GM19397 (cell line): ENCODE measurements at regions not wholly inside any gene's neighbourhood (a gene's known extent, or its start where the extent isn't known, plus 50 kb on each side); places are given as distances from the start of the nearest gene placed in this dataset.

Source experiments
- ATAC-seq: cut with Tn5 transposase; IDR thresholded peaks from one replicate; pipeline ENCODE4 v1.9.1; 2021; ENCODE audit warnings: mild to moderate bottlenecking, moderate library complexity; ENCODE audit not compliant: unreplicated experiment

GRCh38 chr10:44301781-44302355 is 83.0 kb downstream of the CXCL12 start:
- no peak for ATAC-seq

GRCh38 chr10:44300666-44301649 is 83.9 kb downstream of the CXCL12 start:
- ATAC-seq = no peak

- ATAC-seq = no peak
Observed at GRCh38 chr10:44298713-44299112, 86.2 kb downstream of the CXCL12 start.

- no peak for ATAC-seq
Observed at GRCh38 chr10:44297963-44298362, 86.9 kb downstream of the CXCL12 start.

GRCh38 chr10:44295644-44296241 is 89.2 kb downstream of the CXCL12 start:
- ATAC-seq = no peak

GRCh38 chr10:44294726-44295412 is 90.0 kb downstream of the CXCL12 start:
- no peak for ATAC-seq

GRCh38 chr10:44293842-44294241 is 91.1 kb downstream of the CXCL12 start:
- ATAC-seq = no peak

GRCh38 chr10:44293306-44293778 is 91.6 kb downstream of the CXCL12 start:
- ATAC-seq = no peak

GRCh38 chr10:44292390-44293002 is 92.4 kb downstream of the CXCL12 start:
- no peak for ATAC-seq

- no peak for ATAC-seq
Observed at GRCh38 chr10:44291091-44291490, 93.8 kb downstream of the CXCL12 start.

GRCh38 chr10:44289125-44289524 is 95.8 kb downstream of the CXCL12 start:
- ATAC-seq = no peak

- no peak for ATAC-seq
Observed at GRCh38 chr10:44287408-44287807, 97.5 kb downstream of the CXCL12 start.

- no peak for ATAC-seq
Observed at GRCh38 chr10:44284198-44285084, 100.5 kb downstream of the CXCL12 start.

GRCh38 chr10:44282626-44283300 is 102.1 kb downstream of the CXCL12 start:
- ATAC-seq = no peak

- ATAC-seq = no peak
Observed at GRCh38 chr10:44281662-44282061, 103.2 kb downstream of the CXCL12 start.

GRCh38 chr10:44281089-44281613 is 103.7 kb downstream of the CXCL12 start:
- no peak for ATAC-seq

GRCh38 chr10:44280226-44281014 is 104.5 kb downstream of the CXCL12 start:
- no peak for ATAC-seq
